ENCODE measurements at regions not wholly inside any gene's neighbourhood (a gene's known extent, or its start where the extent isn't known, plus 50 kb on each side); places are given as distances from the start of the nearest gene placed in this dataset.
"Not testable (repeated sequence)": the region's sequence is repeated elsewhere in the genome, so short reads cannot be mapped to it uniquely, and the experiment has no call there.

GRCh38 chr4:33780952-33781791 is 2463.1 kb downstream of the ARAP2 start:
- DNase-seq: no peak
- no peak for TF ChIP-seq POLR2A (IDR thresholded peaks at IDR 0.05; ENCODE audit: low read length)
- no peak for TF ChIP-seq GATA1 (IDR thresholded peaks at IDR 0.05; ENCODE audit: low read depth, low read length)

- TF ChIP-seq POLR2A (IDR thresholded peaks at IDR 0.05; ENCODE audit: low read length) (no peak), GATA1 (IDR thresholded peaks at IDR 0.05; ENCODE audit: low read depth, low read length) (no peak)
- no peak for DNase-seq
Measured at GRCh38 chr4:33785843-33786242, 2458.5 kb downstream of the ARAP2 start.

- no peak for DNase-seq
- TF ChIP-seq POLR2A (IDR thresholded peaks at IDR 0.05; ENCODE audit: low read length) (no peak), GATA1 (IDR thresholded peaks at IDR 0.05; ENCODE audit: low read depth, low read length) (no peak)
Measured at GRCh38 chr4:33802578-33802977, 2441.7 kb downstream of the ARAP2 start.

GRCh38 chr4:33825685-33826084 is 2418.6 kb downstream of the ARAP2 start:
- no peak for TF ChIP-seq GATA1 (IDR thresholded peaks at IDR 0.05; ENCODE audit: low read depth, low read length)
- no peak for DNase-seq

- not testable (repeated sequence) for DNase-seq
Measured at GRCh38 chr4:33829356-33829755, 2415.0 kb downstream of the ARAP2 start.

- TF ChIP-seq GATA1 (IDR thresholded peaks at IDR 0.05; ENCODE audit: low read depth, low read length): no peak
- TF ChIP-seq POLR2A (IDR thresholded peaks at IDR 0.05; ENCODE audit: low read length): no peak
- no peak for DNase-seq
Measured at GRCh38 chr4:33831442-33832066, 2412.8 kb downstream of the ARAP2 start.

GRCh38 chr4:33835764-33836163 is 2408.6 kb downstream of the ARAP2 start:
- not testable (repeated sequence) for DNase-seq

- DNase-seq: no peak
- TF ChIP-seq GATA1 (IDR thresholded peaks at IDR 0.05; ENCODE audit: low read depth, low read length) (no peak), POLR2A (IDR thresholded peaks at IDR 0.05; ENCODE audit: low read length) (no peak)
Measured at GRCh38 chr4:33837043-33837838, 2407.1 kb downstream of the ARAP2 start.

GRCh38 chr4:33841120-33841519 is 2403.2 kb downstream of the ARAP2 start:
- TF ChIP-seq GATA1 (IDR thresholded peaks at IDR 0.05; ENCODE audit: low read depth, low read length): no peak
- no peak for DNase-seq

- no peak for DNase-seq
- TF ChIP-seq POLR2A (IDR thresholded peaks at IDR 0.05; ENCODE audit: low read length) (no peak), GATA1 (IDR thresholded peaks at IDR 0.05; ENCODE audit: low read depth, low read length) (no peak)
Measured at GRCh38 chr4:33850371-33850902, 2393.9 kb downstream of the ARAP2 start.

GRCh38 chr4:33853670-33854069 is 2390.6 kb downstream of the ARAP2 start:
- DNase-seq: not testable (repeated sequence)

- TF ChIP-seq GATA1 (IDR thresholded peaks at IDR 0.05; ENCODE audit: low read depth, low read length) (no peak), POLR2A (IDR thresholded peaks at IDR 0.05; ENCODE audit: low read length) (no peak)
- no peak for DNase-seq
Measured at GRCh38 chr4:33864290-33864859, 2379.9 kb downstream of the ARAP2 start.

- DNase-seq: no peak
- TF ChIP-seq GATA1 (IDR thresholded peaks at IDR 0.05; ENCODE audit: low read depth, low read length): no peak
- TF ChIP-seq POLR2A (IDR thresholded peaks at IDR 0.05; ENCODE audit: low read length): no peak
Measured at GRCh38 chr4:33873791-33874190, 2370.5 kb downstream of the ARAP2 start.

GRCh38 chr4:33878710-33879109 is 2365.6 kb downstream of the ARAP2 start:
- TF ChIP-seq GATA1 (IDR thresholded peaks at IDR 0.05; ENCODE audit: low read depth, low read length): no peak
- no peak for TF ChIP-seq POLR2A (IDR thresholded peaks at IDR 0.05; ENCODE audit: low read length)
- no peak for DNase-seq
